Retinal pigment epithelial cell (primary cell): ENCODE measurements at regions not wholly inside any gene's neighbourhood (a gene's known extent, or its start where the extent isn't known, plus 50 kb on each side); places are given as distances from the start of the nearest gene placed in this dataset.
A peak's percentile ranks its signal among the peaks of the same experiment; 100 is the strongest.

Experiments
- DNase-seq: peaks from one replicate; pipeline ENCODE4 v3.0.0-alpha.2; 2010; ENCODE audit warnings: low read depth
- H3K4me3 ChIP-seq: 2 replicates; pipeline ENCODE4 v1.5.1; 2011; ENCODE audit warnings: mild to moderate bottlenecking, low read length, control low read depth, moderate library complexity
- TF ChIP-seq, protein P1 (sequence below): conservative IDR thresholded peaks from 2 replicates; pipeline ENCODE4 v1.5.1; 2011; ENCODE audit warnings: low read depth, low read length, control low read depth, inconsistent platforms

GRCh38 chr1:71345491-71345890 lies 264.7 kb upstream of the ZRANB2 start:
- no peak for DNase-seq
- no peak overlapping the region for H3K4me3 ChIP-seq
- TF ChIP-seq, protein P1, sequence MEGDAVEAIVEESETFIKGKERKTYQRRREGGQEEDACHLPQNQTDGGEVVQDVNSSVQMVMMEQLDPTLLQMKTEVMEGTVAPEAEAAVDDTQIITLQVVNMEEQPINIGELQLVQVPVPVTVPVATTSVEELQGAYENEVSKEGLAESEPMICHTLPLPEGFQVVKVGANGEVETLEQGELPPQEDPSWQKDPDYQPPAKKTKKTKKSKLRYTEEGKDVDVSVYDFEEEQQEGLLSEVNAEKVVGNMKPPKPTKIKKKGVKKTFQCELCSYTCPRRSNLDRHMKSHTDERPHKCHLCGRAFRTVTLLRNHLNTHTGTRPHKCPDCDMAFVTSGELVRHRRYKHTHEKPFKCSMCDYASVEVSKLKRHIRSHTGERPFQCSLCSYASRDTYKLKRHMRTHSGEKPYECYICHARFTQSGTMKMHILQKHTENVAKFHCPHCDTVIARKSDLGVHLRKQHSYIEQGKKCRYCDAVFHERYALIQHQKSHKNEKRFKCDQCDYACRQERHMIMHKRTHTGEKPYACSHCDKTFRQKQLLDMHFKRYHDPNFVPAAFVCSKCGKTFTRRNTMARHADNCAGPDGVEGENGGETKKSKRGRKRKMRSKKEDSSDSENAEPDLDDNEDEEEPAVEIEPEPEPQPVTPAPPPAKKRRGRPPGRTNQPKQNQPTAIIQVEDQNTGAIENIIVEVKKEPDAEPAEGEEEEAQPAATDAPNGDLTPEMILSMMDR: no peak

GRCh38 chr1:71343686-71344416 lies 263.0 kb upstream of the ZRANB2 start:
- TF ChIP-seq, protein P1: peak; percentile 30
- no peak overlapping the region for H3K4me3 ChIP-seq
- no peak for DNase-seq

DNA sequence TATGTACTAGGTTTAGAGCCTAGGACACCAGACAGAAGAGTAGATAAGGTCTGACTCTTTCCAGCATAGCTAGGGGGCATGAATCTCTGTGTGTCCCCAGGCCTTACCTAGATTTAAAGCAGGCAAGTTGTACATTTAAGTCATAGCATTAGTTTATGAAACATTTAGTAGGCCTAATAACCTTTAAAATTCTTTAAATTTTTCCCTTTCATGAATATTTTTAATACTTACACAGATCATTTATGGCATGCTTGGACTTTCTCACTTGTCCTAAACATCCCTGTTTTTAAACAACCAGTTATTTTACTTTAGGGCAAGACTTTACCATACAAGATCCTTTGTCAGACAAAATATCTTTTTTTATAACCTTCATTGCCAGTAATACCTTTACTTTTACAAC lies 258.4 kb upstream of the ZRANB2 start:
- no peak for DNase-seq
- no peak overlapping the region for H3K4me3 ChIP-seq
- TF ChIP-seq, protein P1: no peak

DNA sequence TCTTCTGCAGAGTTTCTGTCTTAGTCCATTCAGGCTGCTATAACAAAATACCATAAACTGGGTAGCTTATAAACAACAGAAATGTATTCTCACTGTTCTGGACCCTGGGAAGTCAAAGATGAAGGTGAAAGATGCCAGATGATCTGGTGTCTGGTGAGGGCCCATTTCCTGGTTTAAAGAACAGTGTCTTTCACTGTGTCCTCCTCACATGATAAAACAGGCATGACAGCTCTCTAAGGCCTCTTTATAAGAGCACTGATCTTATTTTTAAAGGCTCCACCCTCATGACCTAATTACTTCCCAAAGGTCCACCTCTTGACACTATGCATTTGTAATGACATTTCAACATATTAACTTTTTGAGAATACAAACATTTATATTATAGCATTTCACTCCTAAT lies 250.2 kb upstream of the ZRANB2 start:
- TF ChIP-seq, protein P1: no peak
- no peak overlapping the region for H3K4me3 ChIP-seq
- DNase-seq: no peak

- TF ChIP-seq, protein P1: no peak
- DNase-seq: no peak
- H3K4me3 ChIP-seq: no peak overlapping the region
These were observed 243.9 kb upstream of the ZRANB2 start for GRCh38 chr1:71324671-71325267.

DNA sequence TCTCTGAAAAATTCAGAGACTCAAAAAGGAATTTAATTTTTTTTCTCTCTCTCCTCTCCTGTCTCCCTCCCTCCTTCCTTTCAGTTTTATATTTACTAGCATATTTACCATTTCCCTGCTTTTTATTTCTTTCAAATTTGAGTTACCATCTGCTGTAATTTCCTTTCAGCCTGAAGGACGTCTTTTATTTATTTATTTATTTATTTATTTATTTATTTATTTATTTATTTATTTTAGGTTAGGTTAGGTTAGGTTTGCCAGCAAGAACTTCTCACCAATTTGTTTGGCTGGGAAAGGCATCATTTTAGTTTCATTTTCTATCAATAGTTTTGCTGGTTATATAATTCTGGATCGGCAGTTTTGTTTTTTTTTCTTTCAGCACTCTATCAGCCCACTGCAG lies 231.7 kb upstream of the ZRANB2 start:
- H3K4me3 ChIP-seq: no peak overlapping the region
- TF ChIP-seq, protein P1: no peak
- DNase-seq: no peak

- TF ChIP-seq, protein P1: no peak
- no peak overlapping the region for H3K4me3 ChIP-seq
- DNase-seq: no peak
These were observed 230.5 kb upstream of the ZRANB2 start for GRCh38 chr1:71311376-71311775.
